Panc1 (cell line): ENCODE measurements at regions not wholly inside any gene's neighbourhood (a gene's known extent, or its start where the extent isn't known, plus 50 kb on each side); places are given as distances from the start of the nearest gene placed in this dataset.

Experiments used
- ATAC-seq: fragments of 200-7000 bp; cut with Tn5 transposase; 2 replicates; pipeline ENCODE4 v1.9.1; 2020; ENCODE audit warnings: mild to moderate bottlenecking, moderate library complexity
- BruUV-seq: library from RNA; stranded (reverse); fragments of 400-500 nt; replicated peaks from 2 replicates; lab custom pipeline; 2021; lab: Mats Ljungman, UMichigan
- CTCF ChIA-PET: fragments of 300-600 bp; sonication (Branson Sonifier 250); formaldehyde crosslinking; loops from one replicate; lab custom pipeline; 2022; ENCODE audit warnings: antibody characterized with exemption; lab: Charles Lee
- POLR2A ChIA-PET: fragments of 300-600 bp; sonication (Branson Sonifier 250); formaldehyde crosslinking; loops from one replicate; lab custom pipeline; 2022; ENCODE audit warnings: antibody characterized with exemption; lab: Charles Lee
- DNase-seq: peaks from one replicate; pipeline ENCODE4 v3.0.0-alpha.2; 2010; ENCODE audit warnings: low read depth, low spot score
- H3K27ac ChIP-seq: 2 replicates; pipeline ENCODE4 v1.5.1; 2011; ENCODE audit warnings: mild to moderate bottlenecking, low read length, inconsistent platforms
- H3K27me3 ChIP-seq: fragments of 200-500 bp; sonication (Bioruptor generic); 2 replicates; pipeline ENCODE4 v1.6.0; 2014; ENCODE audit warnings: low read length, inconsistent platforms; ENCODE audit not compliant: control insufficient read depth, insufficient read depth
- H3K36me3 ChIP-seq: fragments of 200-500 bp; sonication (Bioruptor generic); 2 replicates; pipeline ENCODE4 v1.5.1; 2014; ENCODE audit warnings: inconsistent platforms, mild to moderate bottlenecking, low read length, moderate library complexity; ENCODE audit not compliant: control insufficient read depth, insufficient read depth
- H3K4me1 ChIP-seq: 2 replicates; pipeline ENCODE4 v1.5.1; 2011; ENCODE audit warnings: inconsistent platforms, mild to moderate bottlenecking, low read length, moderate library complexity; ENCODE audit not compliant: control insufficient read depth, insufficient read depth
- H3K4me3 ChIP-seq, 2 experiments: 2 replicates each; pipeline ENCODE4 v1.5.1; 2011 to 2012; ENCODE audit warnings: low read depth in 2 of 2, low read length in 2 of 2, mild to moderate bottlenecking in 2 of 2, inconsistent platforms in 1 of 2, moderate library complexity in 1 of 2
- H3K9me3 ChIP-seq: fragments of 200-500 bp; sonication (Bioruptor generic); 2 replicates; pipeline ENCODE4 v1.5.1; 2014; ENCODE audit warnings: low read depth, mild to moderate bottlenecking, inconsistent platforms, low read length, moderate library complexity; ENCODE audit not compliant: control insufficient read depth, insufficient read depth
- POLR2AphosphoS5 ChIP-seq: IDR thresholded peaks from 2 replicates; pipeline ENCODE4 v1.6.1; 2012; ENCODE audit warnings: mild to moderate bottlenecking, low read depth, low read length, moderate library complexity
- SIN3A ChIP-seq: IDR thresholded peaks from 2 replicates; pipeline ENCODE4 v1.6.1; 2012; ENCODE audit warnings: low read depth, mild to moderate bottlenecking, low read length, moderate library complexity, borderline replicate concordance; ENCODE audit not compliant: insufficient read depth
- TCF7L2 ChIP-seq: IDR thresholded peaks from 2 replicates; pipeline ENCODE4 v1.6.1; 2011; ENCODE audit warnings: mild to moderate bottlenecking, low read depth, low read length, inconsistent platforms
- in situ Hi-C: cut with HindIII; loops from 2 replicates; pipeline ENCODE4 v1.10.0; 2016; ENCODE audit warnings: low sequenced_read_pairs, low pct_unique_long_range_greater_than_20kb
- intact Hi-C: fragments of 100-400 bp; cut with micrococcal nuclease; formaldehyde crosslinking; loops from one replicate; pipeline ENCODE4 v1.10.0; 2022; ENCODE audit not compliant: unreplicated experiment
- TF ChIP-seq, protein P1 (sequence below): fragments of 450-650 bp; IDR thresholded peaks from 2 replicates; pipeline ENCODE4 v1.5.1; 2017; ENCODE audit warnings: mild to moderate bottlenecking
- TF ChIP-seq, protein P2 (sequence below), 2 experiments: IDR thresholded peaks; 2 replicates each; pipeline ENCODE4 v1.6.1; 2011 to 2012; ENCODE audit warnings: low read depth in 2 of 2, control low read depth in 1 of 2, low read length in 1 of 2, mild to moderate bottlenecking in 1 of 2, moderate library complexity in 1 of 2; ENCODE audit not compliant: insufficient read depth in 1 of 2

DNA sequence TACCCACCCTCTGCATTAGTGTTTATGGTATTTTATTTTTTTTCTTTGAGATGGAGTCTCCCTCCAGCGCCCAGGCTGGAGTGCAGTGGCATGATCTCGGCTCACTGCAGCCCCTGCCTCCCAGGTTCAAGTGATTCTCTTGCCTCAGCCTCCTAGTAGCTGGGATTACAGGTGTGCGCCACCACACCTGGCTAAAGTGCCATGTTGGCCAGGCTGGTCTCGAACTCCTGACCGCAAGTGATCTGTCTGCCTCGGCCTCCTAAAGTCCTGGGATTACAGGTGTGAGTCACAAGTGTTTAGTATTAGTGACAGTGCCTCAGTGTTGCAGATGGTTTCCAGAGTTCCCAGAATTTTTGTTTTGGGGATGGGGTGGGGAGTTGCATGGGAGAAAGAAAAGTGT, 120.3 kb downstream of the NPY start:
- ATAC-seq = no peak
- BruUV-seq = no TSS peak
- H3K4me3 ChIP-seq = no peak overlapping the region
- POLR2A ChIA-PET = no interaction called here
- H3K27me3 ChIP-seq = peaks cover 7% of the 10 kb centered on the region; the same call in 1 of the 2 replicates
- H3K4me1 ChIP-seq = no peaks in the 10 kb centered on the region
- no peaks in the 10 kb centered on the region for H3K36me3 ChIP-seq
- TF ChIP-seq SIN3A = no peak
- TF ChIP-seq TCF7L2 = no peak
- TF ChIP-seq, protein P1, sequence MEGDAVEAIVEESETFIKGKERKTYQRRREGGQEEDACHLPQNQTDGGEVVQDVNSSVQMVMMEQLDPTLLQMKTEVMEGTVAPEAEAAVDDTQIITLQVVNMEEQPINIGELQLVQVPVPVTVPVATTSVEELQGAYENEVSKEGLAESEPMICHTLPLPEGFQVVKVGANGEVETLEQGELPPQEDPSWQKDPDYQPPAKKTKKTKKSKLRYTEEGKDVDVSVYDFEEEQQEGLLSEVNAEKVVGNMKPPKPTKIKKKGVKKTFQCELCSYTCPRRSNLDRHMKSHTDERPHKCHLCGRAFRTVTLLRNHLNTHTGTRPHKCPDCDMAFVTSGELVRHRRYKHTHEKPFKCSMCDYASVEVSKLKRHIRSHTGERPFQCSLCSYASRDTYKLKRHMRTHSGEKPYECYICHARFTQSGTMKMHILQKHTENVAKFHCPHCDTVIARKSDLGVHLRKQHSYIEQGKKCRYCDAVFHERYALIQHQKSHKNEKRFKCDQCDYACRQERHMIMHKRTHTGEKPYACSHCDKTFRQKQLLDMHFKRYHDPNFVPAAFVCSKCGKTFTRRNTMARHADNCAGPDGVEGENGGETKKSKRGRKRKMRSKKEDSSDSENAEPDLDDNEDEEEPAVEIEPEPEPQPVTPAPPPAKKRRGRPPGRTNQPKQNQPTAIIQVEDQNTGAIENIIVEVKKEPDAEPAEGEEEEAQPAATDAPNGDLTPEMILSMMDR = no peak
- TF ChIP-seq, protein P2, sequence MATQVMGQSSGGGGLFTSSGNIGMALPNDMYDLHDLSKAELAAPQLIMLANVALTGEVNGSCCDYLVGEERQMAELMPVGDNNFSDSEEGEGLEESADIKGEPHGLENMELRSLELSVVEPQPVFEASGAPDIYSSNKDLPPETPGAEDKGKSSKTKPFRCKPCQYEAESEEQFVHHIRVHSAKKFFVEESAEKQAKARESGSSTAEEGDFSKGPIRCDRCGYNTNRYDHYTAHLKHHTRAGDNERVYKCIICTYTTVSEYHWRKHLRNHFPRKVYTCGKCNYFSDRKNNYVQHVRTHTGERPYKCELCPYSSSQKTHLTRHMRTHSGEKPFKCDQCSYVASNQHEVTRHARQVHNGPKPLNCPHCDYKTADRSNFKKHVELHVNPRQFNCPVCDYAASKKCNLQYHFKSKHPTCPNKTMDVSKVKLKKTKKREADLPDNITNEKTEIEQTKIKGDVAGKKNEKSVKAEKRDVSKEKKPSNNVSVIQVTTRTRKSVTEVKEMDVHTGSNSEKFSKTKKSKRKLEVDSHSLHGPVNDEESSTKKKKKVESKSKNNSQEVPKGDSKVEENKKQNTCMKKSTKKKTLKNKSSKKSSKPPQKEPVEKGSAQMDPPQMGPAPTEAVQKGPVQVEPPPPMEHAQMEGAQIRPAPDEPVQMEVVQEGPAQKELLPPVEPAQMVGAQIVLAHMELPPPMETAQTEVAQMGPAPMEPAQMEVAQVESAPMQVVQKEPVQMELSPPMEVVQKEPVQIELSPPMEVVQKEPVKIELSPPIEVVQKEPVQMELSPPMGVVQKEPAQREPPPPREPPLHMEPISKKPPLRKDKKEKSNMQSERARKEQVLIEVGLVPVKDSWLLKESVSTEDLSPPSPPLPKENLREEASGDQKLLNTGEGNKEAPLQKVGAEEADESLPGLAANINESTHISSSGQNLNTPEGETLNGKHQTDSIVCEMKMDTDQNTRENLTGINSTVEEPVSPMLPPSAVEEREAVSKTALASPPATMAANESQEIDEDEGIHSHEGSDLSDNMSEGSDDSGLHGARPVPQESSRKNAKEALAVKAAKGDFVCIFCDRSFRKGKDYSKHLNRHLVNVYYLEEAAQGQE (IDR thresholded peaks at IDR 0.05; ENCODE audit: insufficient read depth in 1 of 2, low read depth in 2 of 2, low read length in 1 of 2) = no peak
- TF ChIP-seq POLR2AphosphoS5 = no peak
- no peak for DNase-seq
- H3K9me3 ChIP-seq = no peaks in the 10 kb centered on the region
- no peak overlapping the region for H3K27ac ChIP-seq
- in situ Hi-C loops = no loop called here
- intact Hi-C loops = loop anchor here (10.0 kb wide), 1 partner anchor 170 kb away; the partner anchor contains the start of gene PALS2
- CTCF ChIA-PET = no interaction called here

DNA sequence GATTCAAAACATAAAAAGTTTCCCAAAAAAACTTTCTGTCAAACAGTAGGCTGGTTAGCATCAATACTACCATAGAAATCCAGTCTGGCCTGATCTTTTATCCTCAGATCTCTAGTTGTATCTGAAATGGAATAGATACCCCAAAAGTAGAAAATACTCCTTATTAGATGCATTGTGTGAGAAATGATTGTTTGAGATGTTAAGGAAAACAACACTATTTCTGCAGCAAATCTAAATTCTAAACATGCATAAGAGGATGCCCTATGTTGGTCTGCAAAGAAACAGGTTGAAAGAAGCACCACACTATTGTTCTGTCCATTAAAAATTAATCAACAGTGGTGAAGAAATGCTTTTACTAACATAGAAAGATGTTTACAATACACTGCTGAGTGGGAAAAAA, 121.0 kb downstream of the NPY start:
- H3K27me3 ChIP-seq = peaks cover 7% of the 10 kb centered on the region; the same call in 1 of the 2 replicates
- ChIA-PET CTCF (no interaction called here), POLR2A (no interaction called here)
- TF ChIP-seq POLR2AphosphoS5 = no peak
- TF ChIP-seq, protein P2 (IDR thresholded peaks at IDR 0.05; ENCODE audit: insufficient read depth in 1 of 2, low read depth in 2 of 2, low read length in 1 of 2) = no peak
- ATAC-seq (no peak), DNase-seq (no peak)
- no peaks in the 10 kb centered on the region for H3K9me3 ChIP-seq
- intact Hi-C loops = loop anchor here (5.0 to 10.0 kb wide), 2 partner anchors 170 to 262 kb away; partner anchors contain the start of gene PALS2
- BruUV-seq = no TSS peak
- H3K36me3 ChIP-seq = no peaks in the 10 kb centered on the region
- in situ Hi-C loops = no loop called here
- no peak overlapping the region for H3K4me3 ChIP-seq
- H3K4me1 ChIP-seq = no peaks in the 10 kb centered on the region
- H3K27ac ChIP-seq = no peak overlapping the region
